Endodermal cell (in vitro differentiated cells): ENCODE measurements at regions not wholly inside any gene's neighbourhood (a gene's known extent, or its start where the extent isn't known, plus 50 kb on each side); places are given as distances from the start of the nearest gene placed in this dataset.

Experiments
- DNase-seq: peaks from one replicate; pipeline ENCODE4 v3.0.0-alpha.2; 2017
- H3K27ac ChIP-seq: 2 replicates; pipeline ENCODE4 v1.5.1; 2013; ENCODE audit warnings: mild to moderate bottlenecking, low read depth, low read length, moderate library complexity
- H3K27me3 ChIP-seq: 2 replicates; pipeline ENCODE4 v1.6.1; 2013; ENCODE audit warnings: mild to moderate bottlenecking, low read length, moderate library complexity; ENCODE audit not compliant: insufficient read depth, control insufficient read depth, poor library complexity, severe bottlenecking
- H3K36me3 ChIP-seq: 2 replicates; pipeline ENCODE4 v1.7.0; 2013; ENCODE audit warnings: mild to moderate bottlenecking, low read length, moderate library complexity; ENCODE audit not compliant: control insufficient read depth, insufficient read depth
- H3K4me1 ChIP-seq: one replicate; pipeline ENCODE4 v1.7.0; 2013; ENCODE audit warnings: low read length; ENCODE audit not compliant: control insufficient read depth, insufficient read depth
- H3K4me3 ChIP-seq: 2 replicates; pipeline ENCODE4 v1.5.1; 2013; ENCODE audit warnings: mild to moderate bottlenecking, low read length, moderate library complexity
- H3K9ac ChIP-seq: 2 replicates; pipeline ENCODE4 v1.6.1; 2013; ENCODE audit warnings: mild to moderate bottlenecking, low read length, moderate library complexity; ENCODE audit not compliant: poor library complexity, severe bottlenecking; ENCODE audit errors: extremely low read depth
- H3K9me3 ChIP-seq: 2 replicates; pipeline ENCODE4 v1.6.1; 2013; ENCODE audit warnings: mild to moderate bottlenecking, low read length, moderate library complexity; ENCODE audit not compliant: control insufficient read depth
- H3K27ac Mint-ChIP-seq: 2 replicates; pipeline ENCODE4 v1.8.0; 2020; ENCODE audit warnings: mixed read lengths
- H3K27me3 Mint-ChIP-seq: 2 replicates; pipeline ENCODE4 v1.8.0; 2021; ENCODE audit warnings: mild to moderate bottlenecking, mixed read lengths; ENCODE audit not compliant: insufficient read depth
- H3K36me3 Mint-ChIP-seq: 2 replicates; pipeline ENCODE4 v1.8.0; 2020; ENCODE audit warnings: low read depth, mixed read lengths
- H3K4me1 Mint-ChIP-seq: 2 replicates; pipeline ENCODE4 v1.8.0; 2020; ENCODE audit warnings: mixed read lengths
- H3K4me3 Mint-ChIP-seq: 2 replicates; pipeline ENCODE4 v1.8.0; 2020; ENCODE audit warnings: mild to moderate bottlenecking, moderate library complexity, mixed read lengths
- H3K9me3 Mint-ChIP-seq: 2 replicates; pipeline ENCODE4 v1.8.0; 2020; ENCODE audit warnings: mild to moderate bottlenecking, mixed read lengths
- WGBS, 2 experiments: methylation state at CpG; one replicate each; pipeline versions ENCODE4 v1.1.5 to v1.1.7; 2013; ENCODE audit warnings: missing lambda C conversion rate in 2 of 2, mixed read lengths in 1 of 2; ENCODE audit not compliant: insufficient coverage in 1 of 2, insufficient read length in 1 of 2; 5-methylcytosine and 5-hydroxymethylcytosine counted together
- TF ChIP-seq, protein P1 (sequence below): fragments of 200-600 bp; sonication (generic); conservative IDR thresholded peaks from 2 replicates; pipeline ENCODE4 v1.5.0; 2021; ENCODE audit warnings: antibody characterized with exemption, mild to moderate bottlenecking

DNA sequence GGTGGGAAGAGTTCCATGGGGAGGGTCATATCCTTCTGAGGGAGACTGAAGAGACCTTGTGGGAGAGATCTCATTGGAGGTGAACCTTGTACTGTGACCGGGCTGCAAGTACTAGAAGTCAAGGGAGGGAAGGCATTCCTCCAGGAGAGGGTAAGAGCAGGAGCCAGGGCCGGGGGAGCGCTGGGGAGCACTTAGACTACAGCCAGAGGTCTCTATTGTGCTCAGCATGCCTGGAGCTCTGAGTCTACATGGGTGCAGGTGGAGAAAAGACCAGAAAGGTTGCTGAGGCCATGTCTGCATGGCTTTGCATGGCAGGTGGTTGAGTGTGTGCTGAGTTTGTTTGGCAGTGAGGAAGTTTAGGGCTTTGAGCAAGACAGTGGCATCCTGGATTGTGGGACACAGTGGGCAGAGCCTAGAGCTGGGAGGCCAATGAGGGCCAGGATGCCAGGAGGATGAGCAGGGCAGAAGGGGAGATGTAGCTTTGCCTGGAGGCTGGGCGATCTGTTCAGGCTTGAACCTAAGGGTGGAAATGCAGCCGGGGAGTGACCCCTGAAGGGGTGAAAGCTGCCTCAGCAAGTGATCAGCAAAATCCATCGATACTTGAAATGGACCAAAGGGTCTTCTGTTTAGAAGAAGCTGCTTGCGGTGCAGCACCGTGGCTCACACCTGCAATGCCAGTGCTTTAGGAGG, 317.4 kb upstream of the TNRC6C start:
- H3K27ac Mint-ChIP-seq, result no peak overlapping the region

DNA sequence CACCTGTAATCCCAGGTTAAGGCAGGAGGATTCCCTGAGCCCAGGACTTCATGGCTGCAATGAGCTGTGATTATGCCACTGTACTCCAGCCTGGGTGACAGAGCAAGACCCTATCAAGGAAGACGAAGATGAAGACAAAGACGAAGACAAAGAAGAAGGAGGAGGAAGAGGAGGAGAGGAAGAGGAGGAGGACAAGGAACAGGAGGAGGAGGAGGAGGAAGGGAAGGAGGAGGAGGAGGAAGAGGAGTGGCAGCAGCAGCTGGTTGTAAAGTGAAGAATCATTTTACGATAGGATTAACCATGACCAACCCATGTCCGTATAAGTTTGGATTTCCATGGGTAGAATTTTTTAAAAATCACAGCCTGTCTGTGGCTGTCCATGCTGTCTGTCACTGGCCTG, 316.8 kb upstream of the TNRC6C start:
- Mint-ChIP-seq H3K9me3 (no peaks in the 10 kb centered on the region), H3K27ac (no peak overlapping the region), H3K27me3 (peaks cover 45% of the 10 kb centered on the region)

More for the DNA sequence above, 317.4 kb upstream of the TNRC6C start:
- Mint-ChIP-seq H3K36me3 (no peaks in the 10 kb centered on the region), H3K9me3 (no peaks in the 10 kb centered on the region), H3K4me1 (peaks cover 2% of the 10 kb centered on the region), H3K4me3 (no peak overlapping the region), H3K27me3 (peaks cover 50% of the 10 kb centered on the region)
- H3K4me3 ChIP-seq, result no peak overlapping the region
- no peaks in the 10 kb centered on the region for H3K9me3 ChIP-seq
- DNase-seq, result no peak
- H3K9ac ChIP-seq, result no peak overlapping the region
- TF ChIP-seq, protein P1, sequence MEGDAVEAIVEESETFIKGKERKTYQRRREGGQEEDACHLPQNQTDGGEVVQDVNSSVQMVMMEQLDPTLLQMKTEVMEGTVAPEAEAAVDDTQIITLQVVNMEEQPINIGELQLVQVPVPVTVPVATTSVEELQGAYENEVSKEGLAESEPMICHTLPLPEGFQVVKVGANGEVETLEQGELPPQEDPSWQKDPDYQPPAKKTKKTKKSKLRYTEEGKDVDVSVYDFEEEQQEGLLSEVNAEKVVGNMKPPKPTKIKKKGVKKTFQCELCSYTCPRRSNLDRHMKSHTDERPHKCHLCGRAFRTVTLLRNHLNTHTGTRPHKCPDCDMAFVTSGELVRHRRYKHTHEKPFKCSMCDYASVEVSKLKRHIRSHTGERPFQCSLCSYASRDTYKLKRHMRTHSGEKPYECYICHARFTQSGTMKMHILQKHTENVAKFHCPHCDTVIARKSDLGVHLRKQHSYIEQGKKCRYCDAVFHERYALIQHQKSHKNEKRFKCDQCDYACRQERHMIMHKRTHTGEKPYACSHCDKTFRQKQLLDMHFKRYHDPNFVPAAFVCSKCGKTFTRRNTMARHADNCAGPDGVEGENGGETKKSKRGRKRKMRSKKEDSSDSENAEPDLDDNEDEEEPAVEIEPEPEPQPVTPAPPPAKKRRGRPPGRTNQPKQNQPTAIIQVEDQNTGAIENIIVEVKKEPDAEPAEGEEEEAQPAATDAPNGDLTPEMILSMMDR, result no peak
- no peaks in the 10 kb centered on the region for H3K36me3 ChIP-seq
- H3K27ac ChIP-seq, result no peak overlapping the region
- WGBS, 2 experiments, result 87 to 88% methylated on average over 5 to 8 of the region's 8 CpGs
- H3K27me3 ChIP-seq, result peaks cover 27% of the 10 kb centered on the region
- no peaks in the 10 kb centered on the region for H3K4me1 ChIP-seq

DNA sequence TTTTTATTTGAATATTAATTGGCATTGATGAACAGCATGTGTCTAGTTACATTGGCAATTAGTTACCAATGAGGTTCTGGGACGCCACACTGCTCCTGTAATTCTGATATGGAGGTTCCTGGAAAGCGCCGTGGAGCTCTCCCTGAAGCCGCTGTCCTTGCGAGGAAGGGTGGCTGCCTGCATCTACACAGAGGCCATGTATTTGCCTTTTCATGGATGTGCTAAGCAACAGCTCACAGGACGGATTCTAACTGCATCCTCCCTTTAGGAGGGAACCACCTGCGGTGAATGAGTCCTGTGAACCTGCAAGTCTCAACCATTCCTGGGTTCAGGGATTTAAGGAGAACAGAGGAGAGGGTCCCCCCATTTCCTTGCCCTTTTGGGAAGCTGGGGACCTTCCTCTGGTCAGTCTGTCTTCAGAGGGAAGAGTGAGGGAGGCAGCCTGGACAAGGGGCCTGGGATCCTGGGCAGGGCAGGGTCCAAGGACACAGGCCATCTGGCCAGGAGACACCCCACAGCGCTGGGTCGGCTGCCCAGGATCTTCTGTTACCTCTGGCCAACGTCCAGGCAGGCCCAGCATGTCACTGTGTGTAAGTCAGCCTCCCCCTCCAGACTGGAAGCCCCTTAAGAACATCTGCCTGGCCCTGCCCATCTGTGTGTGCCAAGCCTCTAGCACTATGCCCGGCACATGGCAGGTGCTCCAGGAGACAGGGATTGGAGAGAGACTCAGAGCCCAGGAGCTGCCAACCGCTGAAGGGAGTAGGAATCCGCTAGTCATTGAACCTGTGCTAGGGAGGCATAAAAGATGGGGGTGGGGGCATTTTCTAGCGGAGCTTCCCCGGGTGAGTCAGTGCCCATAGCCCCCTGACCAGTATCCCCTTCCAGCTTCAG, 314.1 kb upstream of the TNRC6C start:
- H3K27ac Mint-ChIP-seq, result no peak overlapping the region
- peaks cover 17% of the 10 kb centered on the region for H3K9me3 Mint-ChIP-seq
- Histone ChIP-seq H3K27me3 (peaks cover 3% of the 10 kb centered on the region), H3K4me1 (no peaks in the 10 kb centered on the region), H3K9me3 (peaks cover 23% of the 10 kb centered on the region), H3K27ac (no peak overlapping the region), H3K4me3 (no peak overlapping the region), H3K9ac (no peak overlapping the region), H3K36me3 (no peaks in the 10 kb centered on the region)
- H3K27me3 Mint-ChIP-seq, result peaks cover 23% of the 10 kb centered on the region
- peak; percentile 48 for DNase-seq
- TF ChIP-seq, protein P1, result no peak
- H3K36me3 Mint-ChIP-seq, result no peaks in the 10 kb centered on the region
- peaks cover 2% of the 10 kb centered on the region for H3K4me1 Mint-ChIP-seq
- H3K4me3 Mint-ChIP-seq, result no peak overlapping the region
- 84 to 90% methylated on average over 10 to 15 of the region's 15 CpGs for WGBS, 2 experiments

More for the DNA sequence above, 316.8 kb upstream of the TNRC6C start:
- Histone ChIP-seq H3K9me3 (no peaks in the 10 kb centered on the region), H3K9ac (no peak overlapping the region), H3K4me1 (no peaks in the 10 kb centered on the region), H3K36me3 (no peaks in the 10 kb centered on the region), H3K27ac (no peak overlapping the region), H3K4me3 (no peak overlapping the region), H3K27me3 (peaks cover 21% of the 10 kb centered on the region)
- no peak for DNase-seq
- Mint-ChIP-seq H3K36me3 (no peaks in the 10 kb centered on the region), H3K4me1 (peaks cover 2% of the 10 kb centered on the region), H3K4me3 (no peak overlapping the region)
- TF ChIP-seq, protein P1, result no peak
- 94% methylated on average over 4 of the region's 4 CpGs for WGBS, 2 experiments
